PC-9 (cell line): ENCODE measurements at regions not wholly inside any gene's neighbourhood (a gene's known extent, or its start where the extent isn't known, plus 50 kb on each side); places are given as distances from the start of the nearest gene placed in this dataset.

Source experiments
- BruUV-seq: library from RNA; stranded (reverse); fragments of 400-500 nt; replicated peaks from 2 replicates; lab custom pipeline; 2021; lab: Mats Ljungman, UMichigan
- CTCF ChIA-PET: fragments of 300-600 bp; sonication (Branson Sonifier 250); formaldehyde crosslinking; loops from one replicate; lab custom pipeline; 2022; ENCODE audit warnings: antibody characterized with exemption; lab: Charles Lee
- POLR2A ChIA-PET: fragments of 300-600 bp; sonication (Branson Sonifier 250); formaldehyde crosslinking; loops from one replicate; lab custom pipeline; 2022; ENCODE audit warnings: antibody characterized with exemption; ENCODE audit not compliant: unreplicated experiment; lab: Charles Lee
- DNase-seq, 2 experiments: peaks; one replicate each; pipeline versions ENCODE4 v3.0.0 to v3.0.0-alpha.2; 2015 to 2022; ENCODE audit warnings: mixed read lengths in 1 of 2
- H2AFZ ChIP-seq: fragments of 200-600 bp; sonication (generic); 2 replicates; pipeline ENCODE4 v1.8.1; 2017; ENCODE audit warnings: antibody characterized with exemption
- H3F3A ChIP-seq: fragments of 200-600 bp; sonication (generic); 2 replicates; pipeline ENCODE4 v1.8.1; 2017; ENCODE audit warnings: antibody characterized with exemption, mild to moderate bottlenecking, low read depth; ENCODE audit not compliant: insufficient read depth
- H3K27ac ChIP-seq: fragments of 200-600 bp; sonication (generic); 2 replicates; pipeline ENCODE4 v1.6.1; 2016; ENCODE audit warnings: mixed run types
- H3K27me3 ChIP-seq: fragments of 200-600 bp; sonication (generic); 2 replicates; pipeline ENCODE4 v1.6.1; 2016; ENCODE audit warnings: low read depth, mixed run types; ENCODE audit not compliant: insufficient read depth
- H3K36me3 ChIP-seq: fragments of 200-600 bp; sonication (generic); 2 replicates; pipeline ENCODE4 v1.6.1; 2016; ENCODE audit warnings: low read depth, mixed run types
- H3K4me1 ChIP-seq: fragments of 200-600 bp; sonication (generic); replicated peaks from 2 replicates; pipeline ENCODE4 v1.6.1; 2016; ENCODE audit warnings: mixed run types; ENCODE audit not compliant: insufficient read depth
- H3K4me2 ChIP-seq: fragments of 200-600 bp; sonication (generic); 2 replicates; pipeline ENCODE4 v1.6.1; 2017; ENCODE audit warnings: mixed run types
- H3K4me3 ChIP-seq: fragments of 200-600 bp; sonication (generic); 2 replicates; pipeline ENCODE4 v1.6.1; 2016; ENCODE audit warnings: mixed run types
- H3K79me2 ChIP-seq: fragments of 200-600 bp; sonication (generic); 2 replicates; pipeline ENCODE4 v1.6.1; 2017; ENCODE audit warnings: low read depth, mixed run types
- H3K9me2 ChIP-seq: fragments of 200-600 bp; sonication (generic); 2 replicates; pipeline ENCODE4 v1.8.1; 2017; ENCODE audit warnings: mild to moderate bottlenecking; ENCODE audit not compliant: insufficient read depth
- H3K9me3 ChIP-seq: fragments of 200-600 bp; sonication (generic); 2 replicates; pipeline ENCODE4 v1.8.1; 2016; ENCODE audit warnings: low read depth; ENCODE audit not compliant: insufficient read depth
- H4K20me1 ChIP-seq: fragments of 200-600 bp; sonication (generic); 2 replicates; pipeline ENCODE4 v1.8.1; 2017; ENCODE audit not compliant: insufficient read depth
- CTCF ChIP-seq: fragments of 200-600 bp; sonication (generic); conservative IDR thresholded peaks from 2 replicates; pipeline ENCODE4 v1.6.1; 2017; ENCODE audit warnings: mixed run types, antibody characterized with exemption, mild to moderate bottlenecking, moderate library complexity
- EZH2 ChIP-seq: fragments of 200-600 bp; sonication (generic); IDR thresholded peaks from 2 replicates; pipeline ENCODE4 v1.8.0; 2017; ENCODE audit warnings: antibody characterized with exemption, low read depth
- intact Hi-C: fragments of 100-400 bp; cut with micrococcal nuclease; formaldehyde crosslinking; loops from one replicate; pipeline ENCODE4 v1.10.0; 2022; ENCODE audit not compliant: unreplicated experiment

GRCh38 chr2:175355246-175355645 is 173.7 kb upstream of the ATP5MC3 start:
- H3K9me2 ChIP-seq = no peaks in the 10 kb centered on the region; the same call in 1 of the 2 replicates
- no peaks in the 10 kb centered on the region for H3F3A ChIP-seq
- intact Hi-C loops = no loop called here
- no TSS peak for BruUV-seq
- no peak for DNase-seq
- H3K4me1 ChIP-seq = no peaks in the 10 kb centered on the region
- no peaks in the 10 kb centered on the region for H3K36me3 ChIP-seq
- H3K79me2 ChIP-seq = no peaks in the 10 kb centered on the region
- no peaks in the 10 kb centered on the region for H4K20me1 ChIP-seq
- H3K27ac ChIP-seq = no peak overlapping the region
- no peak for TF ChIP-seq CTCF
- no peak for TF ChIP-seq EZH2
- no peak overlapping the region for H2AFZ ChIP-seq
- ChIA-PET CTCF (no interaction called here), POLR2A (interaction anchor here (0.6 kb wide), 1 partner anchor 1091 kb away, joined by 3 read pairs; no protein-coding TSS in a partner anchor)
- no peak overlapping the region for H3K4me3 ChIP-seq
- H3K27me3 ChIP-seq = peaks cover 30% of the 10 kb centered on the region
- no peaks in the 10 kb centered on the region for H3K9me3 ChIP-seq
- H3K4me2 ChIP-seq = no peak overlapping the region

- Histone ChIP-seq H3K27ac (no peak overlapping the region), H3K4me3 (no peak overlapping the region), H3K36me3 (no peaks in the 10 kb centered on the region), H3K4me2 (no peak overlapping the region), H3K9me2 (no peaks in the 10 kb centered on the region), H3K9me3 (no peaks in the 10 kb centered on the region), H2AFZ (no peak overlapping the region), H3F3A (no peaks in the 10 kb centered on the region), H4K20me1 (no peaks in the 10 kb centered on the region), H3K27me3 (peaks cover 49% of the 10 kb centered on the region), H3K79me2 (no peaks in the 10 kb centered on the region), H3K4me1 (no peaks in the 10 kb centered on the region)
- POLR2A ChIA-PET = no interaction called here
- no peak for DNase-seq
- CTCF ChIA-PET = no interaction called here
- no TSS peak for BruUV-seq
- intact Hi-C loops = no loop called here
- no peak for TF ChIP-seq EZH2
- TF ChIP-seq CTCF = no peak
Measured at GRCh38 chr2:175353275-175353674, 171.8 kb upstream of the ATP5MC3 start.

GRCh38 chr2:175351512-175351911 is 170.0 kb upstream of the ATP5MC3 start:
- BruUV-seq = no TSS peak

More at GRCh38 chr2:175351512-175351911, 170.0 kb upstream of the ATP5MC3 start:
- Histone ChIP-seq H2AFZ (no peak overlapping the region), H3K4me3 (no peak overlapping the region), H3K4me2 (no peak overlapping the region), H4K20me1 (no peaks in the 10 kb centered on the region), H3K9me2 (no peaks in the 10 kb centered on the region), H3K27ac (no peak overlapping the region), H3K36me3 (no peaks in the 10 kb centered on the region), H3K27me3 (peaks cover 54% of the 10 kb centered on the region), H3K79me2 (no peaks in the 10 kb centered on the region), H3K4me1 (no peaks in the 10 kb centered on the region), H3F3A (no peaks in the 10 kb centered on the region), H3K9me3 (no peaks in the 10 kb centered on the region)
- intact Hi-C loops = no loop called here
- TF ChIP-seq EZH2 (no peak), CTCF (no peak)
- ChIA-PET CTCF (no interaction called here), POLR2A (no interaction called here)
- DNase-seq = no peak
